ENCODE measurements at regions not wholly inside any gene's neighbourhood (a gene's known extent, or its start where the extent isn't known, plus 50 kb on each side); places are given as distances from the start of the nearest gene placed in this dataset.

DNA sequence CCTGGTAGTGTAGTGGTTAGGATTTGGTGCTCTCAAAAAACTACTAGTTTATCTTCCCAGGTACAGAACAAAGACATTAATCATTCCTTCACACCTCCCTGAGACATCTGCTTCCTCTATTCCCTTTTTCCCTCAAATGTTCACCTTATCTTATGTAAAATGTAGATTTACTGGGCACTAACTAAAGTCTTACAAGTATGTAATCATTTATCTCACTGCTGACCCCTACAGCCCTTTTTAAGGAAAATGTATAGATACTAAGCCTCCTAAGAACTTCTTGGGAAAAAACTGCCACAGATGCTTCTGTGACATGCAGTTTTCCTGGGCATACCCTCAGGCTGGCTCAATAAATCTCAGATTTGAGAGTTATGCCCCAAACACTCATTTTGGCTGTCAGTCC is 50.8 kb upstream of the NEK7 start:
- DNase-seq (ENCODE audit: low read depth) = no peak

Data from HT1080 (cell line).